DMS153 (cell line): ENCODE measurements at regions not wholly inside any gene's neighbourhood (a gene's known extent, or its start where the extent isn't known, plus 50 kb on each side); places are given as distances from the start of the nearest gene placed in this dataset.

Experiments
- DNase-seq: peaks from one replicate; lab custom pipeline; 2025; lab: John Stamatoyannopoulos, UW

DNA sequence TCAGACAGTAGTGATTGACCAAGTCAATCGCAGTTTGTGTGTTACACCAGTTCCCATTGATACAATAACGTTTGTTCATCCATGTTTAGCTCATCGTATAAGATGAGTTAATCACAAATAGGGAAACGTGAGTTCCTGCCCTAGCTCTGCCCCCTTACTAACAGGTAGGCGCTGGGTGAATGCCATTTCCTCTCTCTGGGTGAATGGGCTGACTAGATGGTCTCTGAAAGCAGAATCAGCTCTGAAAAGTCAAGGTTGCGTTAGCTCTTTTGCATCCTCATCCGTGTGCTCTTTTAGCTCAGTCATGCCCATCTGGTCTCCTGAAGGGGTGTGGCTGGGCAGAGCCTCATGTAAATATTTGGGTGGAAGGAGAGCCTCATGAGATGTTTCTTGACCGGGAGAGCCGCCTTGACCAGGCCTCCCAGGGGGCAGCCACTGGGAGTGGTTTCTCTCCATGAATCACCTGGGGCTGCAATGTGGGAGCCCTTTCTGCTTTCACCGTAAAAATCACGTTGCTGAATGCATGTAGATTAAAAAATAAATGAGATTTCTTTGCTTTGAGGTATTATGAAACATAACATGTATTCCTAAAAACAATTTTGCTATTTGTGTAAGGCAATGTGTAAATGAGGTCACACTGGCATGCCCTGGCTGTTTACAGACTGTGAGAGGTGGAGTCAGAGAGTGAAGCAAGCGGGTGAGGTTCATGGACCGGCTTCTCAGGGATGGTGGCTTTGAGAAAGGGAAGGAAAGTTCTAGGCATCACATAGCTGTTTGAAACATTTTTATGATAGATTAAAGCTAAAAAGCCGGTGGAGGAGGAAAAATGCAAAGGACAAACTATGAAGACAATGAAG lies 108.4 kb upstream of the RASGRP1 start:
- DNase-seq = no peak

DNA sequence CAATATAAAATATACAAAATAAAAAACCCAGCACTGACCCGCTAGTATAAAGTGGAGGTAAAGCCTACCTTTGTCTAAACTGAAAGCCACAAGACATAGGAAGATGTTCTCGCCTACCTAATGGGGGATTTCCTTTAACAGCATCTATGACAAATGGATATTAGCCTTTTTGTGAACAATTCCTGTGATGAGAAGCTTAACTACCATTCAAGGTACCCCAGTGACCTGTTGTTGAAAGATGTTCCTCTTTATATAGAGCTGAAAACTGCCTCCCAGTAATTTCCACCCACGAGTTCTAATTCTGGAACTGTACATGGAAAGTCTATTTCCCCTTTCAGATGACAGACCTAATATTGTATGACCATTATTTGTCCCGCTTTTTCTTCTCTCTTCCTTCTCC lies 109.8 kb upstream of the RASGRP1 start:
- DNase-seq = no peak

DNA sequence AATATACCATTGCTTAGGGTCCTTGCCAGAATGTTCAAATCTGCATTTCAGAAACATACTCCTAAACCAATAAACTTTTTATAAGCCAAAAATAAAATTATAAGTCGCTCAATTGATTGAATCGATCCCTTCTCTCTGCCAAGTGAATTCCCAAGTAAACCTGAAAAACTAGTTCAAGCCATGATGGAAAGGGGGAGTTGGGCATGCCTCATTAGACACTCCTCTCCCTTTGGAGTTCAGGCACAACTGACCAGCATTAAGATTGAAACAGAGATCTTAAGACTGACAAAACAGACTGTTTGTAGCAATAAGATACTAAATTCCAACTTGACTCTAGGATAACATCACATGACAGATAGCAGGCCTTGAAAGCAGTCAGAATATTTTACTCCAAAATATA lies 113.7 kb upstream of the RASGRP1 start:
- no peak for DNase-seq

DNA sequence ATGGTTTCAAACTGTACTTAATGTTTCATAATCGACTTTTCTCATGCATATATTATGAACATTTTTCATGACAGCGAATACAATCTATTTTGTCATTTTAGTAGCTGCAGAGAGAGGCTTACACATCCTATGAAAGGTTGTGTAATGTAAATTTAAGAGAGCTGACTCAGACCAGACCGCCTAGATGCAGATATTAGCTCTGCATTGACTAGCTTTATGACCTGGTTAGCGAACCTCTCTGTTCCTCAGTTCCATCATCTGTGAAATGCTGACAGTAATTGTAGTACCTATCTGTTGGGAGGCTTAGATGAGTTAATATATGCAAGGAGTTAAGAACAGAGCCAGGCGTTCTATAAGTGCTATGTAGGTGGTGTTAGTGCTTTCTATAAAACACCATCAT lies 116.2 kb upstream of the RASGRP1 start:
- no peak for DNase-seq

DNA sequence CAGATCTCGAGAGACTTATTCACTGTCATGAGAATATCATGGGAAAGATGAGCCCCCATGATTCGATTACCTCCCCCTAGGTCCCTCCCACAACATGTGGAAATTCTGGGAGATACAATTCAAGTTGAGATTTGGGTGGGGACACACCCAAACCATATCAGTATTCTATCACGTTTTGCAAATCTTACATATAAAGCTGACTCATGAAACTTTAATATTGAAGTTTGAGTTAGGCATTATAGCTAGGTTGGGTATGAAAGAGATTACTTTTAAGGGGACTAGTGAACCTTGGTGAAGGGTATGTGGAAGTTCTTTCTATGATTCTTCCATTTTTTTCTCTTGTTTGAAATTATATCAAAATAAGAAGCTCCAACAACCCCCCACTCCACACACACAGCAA lies 117.7 kb upstream of the RASGRP1 start:
- DNase-seq = no peak

DNA sequence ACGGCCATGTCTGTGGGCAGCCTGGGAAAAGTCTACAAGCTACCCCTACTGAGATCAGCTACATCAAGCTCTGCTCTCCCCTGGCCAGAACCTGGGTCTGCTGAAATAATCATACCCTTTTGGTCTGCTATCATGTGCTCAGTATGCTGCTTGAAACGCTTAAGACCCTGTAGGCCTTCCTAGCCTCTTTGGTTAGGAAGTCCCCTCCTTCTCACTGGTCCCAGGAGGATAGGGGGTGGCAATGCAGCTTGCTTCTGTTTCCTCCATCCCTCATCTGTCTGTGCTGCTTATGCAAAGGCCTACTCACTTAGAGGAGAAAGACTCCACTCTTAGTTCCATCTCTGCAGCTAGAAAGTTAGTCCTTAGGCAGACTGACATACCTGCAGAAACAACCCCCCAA lies 118.2 kb upstream of the RASGRP1 start:
- no peak for DNase-seq

DNA sequence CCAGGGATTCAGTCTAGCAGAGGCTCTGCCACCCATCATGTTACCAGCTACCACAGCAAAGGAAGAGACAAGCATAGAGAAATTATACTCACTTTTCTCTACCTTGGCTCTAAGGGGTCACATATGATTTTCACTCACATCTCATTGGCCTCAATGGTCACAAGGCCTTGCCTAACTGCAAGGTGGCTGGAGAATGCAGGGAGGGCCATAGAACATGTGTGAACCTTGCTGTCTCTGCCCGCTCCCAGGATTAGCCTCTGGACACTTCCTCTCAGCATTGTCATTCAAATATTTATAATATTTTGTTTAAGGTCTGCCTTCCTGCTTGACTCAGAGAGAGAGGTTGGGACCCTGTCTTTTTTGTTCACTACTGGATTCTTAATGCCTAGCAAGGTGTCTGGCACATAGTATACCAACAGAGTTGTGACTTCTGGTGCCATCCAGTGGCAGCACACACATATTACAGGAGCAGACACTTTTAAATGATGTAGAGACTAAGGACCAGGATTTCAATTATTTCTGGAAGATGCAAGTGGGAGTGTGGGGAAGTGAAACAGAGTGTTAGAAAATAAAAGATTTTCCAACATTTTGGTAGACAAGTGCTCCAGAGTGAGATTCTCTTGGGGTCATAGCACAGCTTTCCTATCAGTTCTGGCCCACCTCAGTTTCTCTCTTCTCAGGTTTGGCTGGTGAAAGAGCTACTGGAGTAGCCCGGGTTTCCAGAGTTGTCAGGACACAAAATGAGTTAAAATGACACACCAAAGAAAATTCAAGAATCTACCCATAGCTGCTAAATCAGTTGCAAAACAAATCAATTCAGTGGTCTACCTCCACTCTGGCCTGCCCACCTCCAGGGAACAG lies 119.0 kb upstream of the RASGRP1 start:
- DNase-seq = peak; percentile 1

DNA sequence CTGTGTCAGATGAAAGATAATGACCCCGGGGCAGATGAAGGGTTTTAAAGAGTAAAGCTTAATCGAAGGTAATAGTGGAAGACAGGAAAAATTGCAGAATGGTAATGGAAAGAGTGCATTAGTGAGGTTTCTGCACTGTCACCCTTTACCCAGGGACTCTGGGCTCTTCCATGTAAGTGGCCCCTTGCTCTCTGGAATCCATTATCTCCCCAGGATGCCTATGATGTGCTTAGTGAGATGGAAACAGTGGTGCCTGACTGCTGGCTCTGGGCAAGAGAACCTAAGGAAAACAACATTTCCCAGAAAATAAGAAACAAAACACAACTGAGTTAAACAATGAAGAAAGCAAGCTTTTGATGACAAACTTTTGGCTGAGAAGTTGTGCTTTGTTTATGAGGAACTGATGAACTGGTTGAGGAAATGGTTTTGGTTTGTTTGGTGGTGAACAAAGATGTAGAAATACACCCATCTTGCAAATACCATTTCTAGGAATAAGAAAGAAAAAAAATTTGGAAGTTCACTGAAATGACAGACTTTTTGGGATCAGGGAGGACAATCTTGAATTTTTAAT lies 119.9 kb upstream of the RASGRP1 start:
- no peak for DNase-seq

DNA sequence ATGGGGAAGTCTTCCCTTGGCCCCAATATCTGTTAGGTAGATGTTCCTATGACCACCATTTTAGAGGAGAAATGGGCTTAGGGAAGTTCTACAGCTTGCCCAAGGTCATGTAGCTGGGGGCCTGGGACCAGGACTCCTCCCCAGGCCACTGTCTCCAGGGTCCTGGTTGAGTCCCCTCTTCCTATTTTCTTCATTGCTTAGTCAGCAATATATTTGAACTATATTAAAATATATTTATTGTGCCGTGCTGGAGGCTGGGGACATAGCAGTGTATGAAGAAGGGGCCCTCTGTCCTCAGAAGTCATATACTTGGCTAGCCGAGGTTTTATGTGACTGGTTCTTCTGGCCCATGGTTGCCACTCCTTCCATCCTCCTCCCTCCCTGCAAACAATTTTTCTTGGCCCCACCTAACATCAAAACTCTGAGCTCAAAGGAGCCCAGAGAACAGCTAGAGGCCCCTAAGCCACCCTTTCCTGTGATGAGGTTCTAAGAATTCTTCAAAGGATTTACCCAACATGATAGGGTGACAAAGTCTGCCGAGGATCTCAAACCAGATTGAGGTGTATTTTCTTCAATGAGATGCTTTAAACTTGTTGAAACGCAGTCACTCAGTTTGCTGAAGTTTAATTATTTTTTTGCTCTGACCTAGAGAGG lies 121.2 kb upstream of the RASGRP1 start:
- DNase-seq = no peak

DNA sequence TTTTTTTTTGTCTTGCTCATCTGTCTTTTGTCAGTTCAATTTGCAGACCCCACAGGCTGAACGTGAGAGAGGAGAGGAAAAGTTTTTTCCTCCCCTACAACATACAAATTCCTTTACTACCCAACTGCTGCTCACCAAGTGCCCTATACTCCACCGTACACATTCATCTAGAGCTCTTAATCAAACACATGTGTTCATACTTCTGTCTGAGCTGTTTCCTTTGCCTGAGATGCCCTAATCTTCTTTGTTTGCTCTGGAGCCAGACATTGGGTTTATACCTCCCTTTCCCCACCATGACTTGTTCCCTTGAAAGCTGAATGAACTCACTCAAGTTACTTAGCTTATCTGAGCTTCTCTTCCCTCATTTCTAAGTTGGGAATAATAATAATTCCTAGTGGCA lies 122.7 kb upstream of the RASGRP1 start:
- no peak for DNase-seq

DNA sequence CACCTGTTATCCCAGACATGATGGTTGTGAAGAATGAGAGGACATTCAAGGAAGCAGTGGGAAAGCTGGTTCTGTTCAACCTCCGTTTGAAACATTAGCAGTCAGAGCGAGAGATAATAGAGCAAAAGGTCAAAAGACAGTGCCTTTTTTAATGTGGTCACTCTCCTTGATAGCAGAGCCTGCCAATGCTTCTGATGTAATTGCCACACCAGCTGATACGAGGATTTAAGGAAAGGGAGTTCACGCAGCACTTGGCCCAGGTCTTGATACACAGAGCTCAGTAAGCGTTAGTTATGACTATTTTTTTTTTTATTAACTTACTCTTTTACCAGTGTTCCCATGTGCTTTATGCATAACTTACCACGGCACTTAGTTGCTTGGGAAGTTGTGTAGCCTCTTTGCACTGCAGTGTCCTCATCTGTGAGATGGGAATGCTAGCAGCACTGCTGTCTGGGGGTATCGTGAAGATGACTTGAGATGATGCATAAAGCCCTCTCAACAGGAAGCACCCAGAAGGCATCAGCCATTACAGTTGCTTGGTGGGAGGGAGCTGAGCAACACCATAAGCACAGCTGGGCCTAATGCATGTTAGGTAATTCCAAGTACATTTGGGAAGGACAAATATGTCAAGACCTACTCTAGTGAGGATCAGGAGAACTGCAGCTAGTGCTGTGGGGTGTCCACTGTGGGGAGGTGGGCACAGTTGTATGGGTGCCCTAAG lies 123.3 kb upstream of the RASGRP1 start:
- no peak for DNase-seq

DNA sequence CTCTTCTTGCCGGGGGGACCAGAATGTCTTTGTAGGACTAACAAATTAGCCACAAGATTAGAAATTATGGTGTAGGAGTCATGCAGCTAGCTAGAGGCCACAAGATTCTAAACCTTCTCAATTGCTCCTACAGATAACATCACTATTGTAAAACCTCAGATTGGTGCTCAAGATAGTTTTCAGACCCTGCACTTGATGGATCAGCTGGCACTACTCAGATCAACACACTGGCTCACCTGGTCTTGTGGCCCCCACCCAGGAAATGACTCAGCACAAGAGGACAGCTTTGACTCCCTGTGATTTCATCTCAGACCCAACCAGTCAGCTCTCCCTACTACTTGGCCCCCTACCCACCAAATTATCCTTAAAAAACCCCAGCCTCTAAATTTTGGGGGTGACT lies 124.1 kb upstream of the RASGRP1 start:
- no peak for DNase-seq

DNA sequence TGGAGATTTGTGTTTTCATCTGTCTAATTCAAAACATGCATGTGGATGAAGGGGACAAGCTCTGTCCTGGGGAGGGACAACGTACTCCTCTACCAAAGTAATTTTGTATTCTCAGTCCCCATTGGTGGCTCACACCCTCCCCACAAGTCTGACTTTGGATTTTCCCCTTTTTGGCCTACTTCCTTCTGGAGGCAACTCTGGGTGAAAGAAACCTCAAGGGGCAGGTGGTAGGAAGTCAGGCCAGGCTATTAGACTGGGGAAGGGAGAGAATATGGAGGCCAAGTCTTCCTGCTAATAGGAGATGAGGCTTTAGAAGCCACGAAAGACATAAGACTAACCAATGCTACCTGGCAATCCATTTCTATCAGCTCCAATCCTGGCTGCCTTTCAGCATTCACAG lies 124.9 kb upstream of the RASGRP1 start:
- no peak for DNase-seq

DNA sequence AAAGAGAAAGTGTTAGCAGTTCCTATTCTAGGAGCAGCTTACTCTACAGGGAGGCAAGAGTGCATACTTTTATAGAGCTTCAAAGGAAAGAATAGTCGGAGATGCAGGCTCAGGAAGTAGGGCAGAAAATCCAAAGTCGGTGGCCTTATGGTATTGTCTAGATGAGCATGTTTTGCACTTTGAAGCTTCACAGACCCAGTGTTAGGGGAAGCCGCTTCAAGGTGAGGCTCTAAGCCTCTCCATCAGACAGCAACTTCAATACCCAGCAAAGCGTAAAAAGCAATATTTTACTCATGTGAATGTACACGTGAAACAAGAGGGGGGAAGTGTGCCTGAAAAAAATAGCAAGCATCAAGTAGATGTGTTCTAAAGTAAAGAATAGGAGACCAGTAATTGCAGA lies 125.6 kb upstream of the RASGRP1 start:
- no peak for DNase-seq

DNA sequence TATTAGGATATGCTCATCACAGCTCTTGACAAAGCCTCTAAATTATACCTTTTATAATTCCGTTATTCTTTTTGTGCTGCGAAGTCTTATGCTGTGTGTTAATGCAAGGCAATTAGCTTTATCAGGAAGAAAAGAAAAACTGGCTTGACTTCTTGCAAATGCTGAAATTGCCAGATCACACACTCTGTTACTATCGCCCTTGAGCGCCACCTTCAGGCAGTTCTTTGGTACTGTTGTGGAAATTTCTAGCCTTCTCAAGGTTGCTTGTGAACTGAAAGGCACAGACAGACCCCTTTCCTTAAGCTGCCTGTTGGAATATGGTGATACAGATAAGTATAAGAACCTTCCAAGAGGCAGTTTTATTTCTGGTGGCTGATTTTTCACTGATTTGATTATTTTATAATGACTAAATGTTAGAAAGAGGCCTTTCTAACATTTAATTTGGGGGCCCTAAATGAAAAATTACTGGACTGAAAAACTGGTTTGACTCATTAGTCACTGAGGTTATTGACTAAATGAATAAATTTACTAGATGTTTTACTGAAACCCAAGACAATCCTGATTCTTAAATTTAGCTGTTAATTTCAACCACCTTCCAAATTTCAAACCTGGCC lies 126.2 kb upstream of the RASGRP1 start:
- peak; percentile 3 for DNase-seq

DNA sequence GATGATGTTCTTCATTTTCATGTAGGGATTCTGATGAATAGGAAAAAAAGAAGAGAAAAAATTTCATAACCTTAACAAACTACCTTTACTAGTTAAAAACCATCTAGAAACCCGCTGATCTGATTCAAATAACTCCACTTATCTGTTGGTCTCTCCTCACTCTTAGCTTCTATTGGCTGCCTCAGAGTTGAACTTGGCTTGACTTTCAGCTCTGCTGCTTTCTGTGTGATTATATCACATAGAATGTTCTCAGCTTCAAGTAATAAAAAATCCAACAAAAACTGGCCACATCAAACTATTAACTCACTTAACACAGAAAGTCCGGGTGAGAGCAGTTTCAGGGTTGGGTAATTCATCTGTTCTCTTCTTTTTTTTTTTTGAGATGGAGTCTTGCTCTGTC lies 126.8 kb upstream of the RASGRP1 start:
- no peak for DNase-seq

DNA sequence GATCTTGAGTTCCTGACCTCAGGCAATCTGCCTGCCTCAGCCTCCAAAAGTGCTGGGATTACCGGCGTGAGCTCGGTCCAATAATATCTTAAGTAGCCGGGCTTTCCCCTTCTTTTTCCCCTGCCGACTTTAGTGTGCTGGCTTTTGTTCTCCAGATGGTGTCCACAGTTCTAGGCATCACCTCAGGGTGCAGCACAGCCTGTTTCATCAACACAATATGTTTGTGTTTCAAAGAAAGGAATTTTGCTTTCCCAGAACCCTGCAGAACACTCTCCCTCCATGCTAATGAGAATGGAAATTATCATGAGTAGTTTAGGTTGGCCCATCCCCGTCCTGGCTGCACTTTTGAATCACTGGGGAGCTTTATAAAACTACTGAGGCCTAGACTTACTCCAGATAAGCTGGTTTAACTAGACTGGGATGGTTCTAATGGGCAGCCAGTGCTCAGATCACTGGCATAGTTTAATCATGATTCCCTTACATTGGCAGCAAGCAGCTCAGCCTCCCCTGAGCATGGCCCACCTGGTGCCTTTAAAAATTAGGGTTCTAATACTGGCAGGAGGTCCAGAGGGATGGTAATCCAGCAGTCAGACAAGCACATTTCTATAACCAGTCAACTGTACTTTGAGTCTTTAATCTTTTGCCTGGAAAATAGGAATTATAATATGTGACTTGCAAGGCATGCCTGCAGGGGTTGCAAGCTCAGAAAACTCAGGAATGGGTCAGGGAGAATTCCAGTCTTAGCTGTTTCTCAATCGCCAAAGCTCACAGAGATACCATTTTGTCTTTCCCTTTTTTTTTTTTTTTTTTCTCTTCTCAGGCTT lies 127.6 kb upstream of the RASGRP1 start:
- no peak for DNase-seq

DNA sequence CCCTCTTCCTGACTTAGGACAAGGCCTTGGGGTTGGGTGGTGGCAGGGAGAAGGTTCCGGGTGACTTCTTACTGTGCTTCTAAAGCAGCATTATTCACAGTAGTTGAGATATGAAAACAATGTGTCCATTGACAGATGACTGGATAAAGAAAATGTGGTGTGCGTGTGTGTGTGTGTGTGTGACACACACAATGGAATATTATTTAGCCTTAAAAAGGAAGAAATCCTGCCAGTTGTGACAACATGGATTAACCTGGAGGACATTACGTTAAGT lies 128.1 kb upstream of the RASGRP1 start:
- DNase-seq = no peak

DNA sequence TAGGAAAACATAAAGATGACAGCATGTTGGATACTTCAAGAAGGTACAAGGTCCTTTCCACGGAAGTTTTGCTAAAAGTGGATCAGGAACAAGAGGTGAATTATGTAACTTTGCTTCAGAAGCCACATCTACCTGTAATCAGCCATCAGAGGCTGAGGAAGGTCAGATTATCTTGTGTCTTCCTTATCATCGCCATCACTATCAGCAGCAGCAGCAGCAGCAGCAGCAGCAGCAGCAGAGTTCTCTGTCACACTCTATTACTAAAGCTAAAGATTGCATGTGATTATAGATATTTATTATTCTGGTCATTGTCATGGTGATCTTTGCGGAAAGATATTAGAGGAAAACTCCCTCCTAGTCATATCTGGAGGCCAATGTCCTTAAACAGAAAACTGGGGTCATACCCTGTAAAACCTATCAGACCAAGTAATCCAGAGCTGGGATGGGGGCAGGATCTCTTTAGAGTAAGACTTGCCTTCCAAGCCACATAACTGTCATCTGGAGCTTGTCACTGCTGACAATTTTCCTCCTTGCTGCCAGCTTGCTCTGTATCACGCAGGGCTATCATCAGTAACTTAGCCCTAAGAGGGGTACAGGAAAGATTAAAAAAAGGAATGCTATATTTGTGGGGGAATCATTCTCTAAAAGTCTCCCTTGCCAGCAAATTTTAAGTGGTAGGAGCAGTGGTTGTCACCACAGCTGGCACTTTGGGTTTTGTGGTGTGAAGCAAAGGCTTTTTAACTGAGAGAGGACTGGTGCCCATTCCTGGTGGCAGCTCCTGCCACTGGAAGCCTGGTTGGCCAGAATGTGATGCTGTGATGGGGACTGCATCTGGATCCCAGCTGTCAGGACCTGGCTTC lies 130.9 kb upstream of the RASGRP1 start:
- DNase-seq = no peak
